ENCODE measurements at regions not wholly inside any gene's neighbourhood (a gene's known extent, or its start where the extent isn't known, plus 50 kb on each side); places are given as distances from the start of the nearest gene placed in this dataset.
"Not testable (repeated sequence)": the region's sequence is repeated elsewhere in the genome, so short reads cannot be mapped to it uniquely, and the experiment has no call there.

GRCh38 chr2:234405462-234405861, 91.4 kb downstream of the ARL4C start:
- DNase-seq: no peak

- no peak for DNase-seq
Measured at GRCh38 chr2:234404957-234405356, 91.9 kb downstream of the ARL4C start.

GRCh38 chr2:234403751-234404150, 93.1 kb downstream of the ARL4C start:
- no peak for DNase-seq

- DNase-seq: no peak
Measured at GRCh38 chr2:234403074-234403473, 93.8 kb downstream of the ARL4C start.

GRCh38 chr2:234401426-234401825, 95.5 kb downstream of the ARL4C start:
- no peak for DNase-seq

GRCh38 chr2:234399451-234400246, 97.2 kb downstream of the ARL4C start:
- no peak for DNase-seq

- no peak for DNase-seq
Measured at GRCh38 chr2:234398531-234398930, 98.3 kb downstream of the ARL4C start.

- peak; percentile 96 for DNase-seq
Measured at GRCh38 chr2:234395891-234396420, 100.9 kb downstream of the ARL4C start.

- DNase-seq: no peak
Measured at GRCh38 chr2:234394450-234394849, 102.4 kb downstream of the ARL4C start.

- DNase-seq: no peak
Measured at GRCh38 chr2:234393354-234393753, 103.5 kb downstream of the ARL4C start.

- DNase-seq: no peak
Measured at GRCh38 chr2:234392041-234392615, 104.8 kb downstream of the ARL4C start.

GRCh38 chr2:234391625-234392024, 105.3 kb downstream of the ARL4C start:
- no peak for DNase-seq

GRCh38 chr2:234389661-234390060, 107.2 kb downstream of the ARL4C start:
- not testable (repeated sequence) for DNase-seq

GRCh38 chr2:234388591-234388990, 108.3 kb downstream of the ARL4C start:
- DNase-seq: no peak

GRCh38 chr2:234386971-234387370, 109.9 kb downstream of the ARL4C start:
- no peak for DNase-seq

GRCh38 chr2:234382131-234382530, 114.8 kb downstream of the ARL4C start:
- no peak for DNase-seq

- DNase-seq: not testable (repeated sequence)
Measured at GRCh38 chr2:234378958-234379357, 117.9 kb downstream of the ARL4C start.

GRCh38 chr2:234378440-234378839, 118.4 kb downstream of the ARL4C start:
- no peak for DNase-seq

- DNase-seq: no peak
Measured at GRCh38 chr2:234377761-234378391, 119.0 kb downstream of the ARL4C start.

GRCh38 chr2:234376229-234376628, 120.7 kb downstream of the ARL4C start:
- no peak for DNase-seq

GRCh38 chr2:234375176-234375880, 121.6 kb downstream of the ARL4C start:
- no peak for DNase-seq

GRCh38 chr2:234374736-234375135, 122.1 kb downstream of the ARL4C start:
- no peak for DNase-seq

- DNase-seq: no peak
Measured at GRCh38 chr2:234374150-234374508, 122.8 kb downstream of the ARL4C start.

Measured in NCI-H510A treated with DMSO at 0.1 percent for 48 hours (cell line).